Parathyroid adenoma (tissue), 2 donors: ENCODE measurements at regions not wholly inside any gene's neighbourhood (a gene's known extent, or its start where the extent isn't known, plus 50 kb on each side); places are given as distances from the start of the nearest gene placed in this dataset.

Source experiments
- H2AFZ ChIP-seq: fragments of 300-600 bp; sonication (generic); one replicate; pipeline ENCODE4 v1.7.0; 2017; ENCODE audit warnings: antibody characterized with exemption, mild to moderate bottlenecking
- H3K27ac ChIP-seq: fragments of 300-600 bp; sonication (generic); one replicate; pipeline ENCODE4 v1.7.0; 2017
- H3K27me3 ChIP-seq: fragments of 300-600 bp; sonication (generic); one replicate; pipeline ENCODE4 v1.7.0; 2017; ENCODE audit warnings: low read length; ENCODE audit not compliant: control insufficient read depth, insufficient read depth
- H3K36me3 ChIP-seq: fragments of 300-600 bp; sonication (generic); one replicate; pipeline ENCODE4 v1.7.0; 2017; ENCODE audit warnings: low read length; ENCODE audit not compliant: control insufficient read depth, insufficient read depth
- H3K4me1 ChIP-seq: fragments of 300-600 bp; sonication (generic); one replicate; pipeline ENCODE4 v1.7.0; 2017; ENCODE audit warnings: control low read depth
- H3K4me2 ChIP-seq: fragments of 300-600 bp; sonication (generic); one replicate; pipeline ENCODE4 v1.7.0; 2017; ENCODE audit warnings: low read length
- H3K4me3 ChIP-seq: fragments of 300-600 bp; sonication (generic); one replicate; pipeline ENCODE4 v1.7.0; 2017; ENCODE audit warnings: low read depth, low read length
- H3K79me2 ChIP-seq: fragments of 300-600 bp; sonication (generic); one replicate; pipeline ENCODE4 v1.7.0; 2017; ENCODE audit warnings: control low read depth
- H3K9ac ChIP-seq: fragments of 300-600 bp; sonication (generic); one replicate; pipeline ENCODE4 v1.7.0; 2017; ENCODE audit warnings: mild to moderate bottlenecking
- H3K9me3 ChIP-seq: fragments of 300-600 bp; sonication (generic); one replicate; pipeline ENCODE4 v1.7.0; 2017; ENCODE audit warnings: low read length; ENCODE audit not compliant: control insufficient read depth
- TF ChIP-seq, protein P1 (sequence below): fragments of 300-600 bp; sonication (generic); IDR thresholded peaks from one replicate; pipeline ENCODE4 v1.7.0; 2017; ENCODE audit warnings: antibody characterized with exemption, mild to moderate bottlenecking
- donor health status: primary hyperparathyroidism.

- peak overlapping the region; percentile 89 for H3K4me2 ChIP-seq
- no peaks in the 10 kb centered on the region for H3K9me3 ChIP-seq
- H3K27ac ChIP-seq = no peak overlapping the region
- H3K79me2 ChIP-seq = no peaks in the 10 kb centered on the region
- TF ChIP-seq, protein P1, sequence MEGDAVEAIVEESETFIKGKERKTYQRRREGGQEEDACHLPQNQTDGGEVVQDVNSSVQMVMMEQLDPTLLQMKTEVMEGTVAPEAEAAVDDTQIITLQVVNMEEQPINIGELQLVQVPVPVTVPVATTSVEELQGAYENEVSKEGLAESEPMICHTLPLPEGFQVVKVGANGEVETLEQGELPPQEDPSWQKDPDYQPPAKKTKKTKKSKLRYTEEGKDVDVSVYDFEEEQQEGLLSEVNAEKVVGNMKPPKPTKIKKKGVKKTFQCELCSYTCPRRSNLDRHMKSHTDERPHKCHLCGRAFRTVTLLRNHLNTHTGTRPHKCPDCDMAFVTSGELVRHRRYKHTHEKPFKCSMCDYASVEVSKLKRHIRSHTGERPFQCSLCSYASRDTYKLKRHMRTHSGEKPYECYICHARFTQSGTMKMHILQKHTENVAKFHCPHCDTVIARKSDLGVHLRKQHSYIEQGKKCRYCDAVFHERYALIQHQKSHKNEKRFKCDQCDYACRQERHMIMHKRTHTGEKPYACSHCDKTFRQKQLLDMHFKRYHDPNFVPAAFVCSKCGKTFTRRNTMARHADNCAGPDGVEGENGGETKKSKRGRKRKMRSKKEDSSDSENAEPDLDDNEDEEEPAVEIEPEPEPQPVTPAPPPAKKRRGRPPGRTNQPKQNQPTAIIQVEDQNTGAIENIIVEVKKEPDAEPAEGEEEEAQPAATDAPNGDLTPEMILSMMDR = no peak
- no peaks in the 10 kb centered on the region for H3K27me3 ChIP-seq
- peak overlapping the region; percentile 69 for H2AFZ ChIP-seq
- no peak overlapping the region for H3K9ac ChIP-seq
- peak overlapping the region; percentile 68 for H3K4me3 ChIP-seq
- peaks cover 7% of the 10 kb centered on the region for H3K4me1 ChIP-seq
- H3K36me3 ChIP-seq = no peaks in the 10 kb centered on the region
Measured at GRCh38 chr9:129437626-129438323, 183.1 kb downstream of the C9orf50 start.

- Histone ChIP-seq H3K36me3 (no peaks in the 10 kb centered on the region), H3K9me3 (no peaks in the 10 kb centered on the region), H3K4me2 (peak overlapping the region; percentile 89), H3K4me1 (peaks cover 11% of the 10 kb centered on the region), H3K27ac (no peak overlapping the region), H3K79me2 (no peaks in the 10 kb centered on the region), H3K27me3 (no peaks in the 10 kb centered on the region), H2AFZ (peak overlapping the region; percentile 69), H3K4me3 (peak overlapping the region; percentile 68), H3K9ac (no peak overlapping the region)
- TF ChIP-seq, protein P1 = no peak
Measured at GRCh38 chr9:129436751-129437625, 183.9 kb downstream of the C9orf50 start.

GRCh38 chr9:129435988-129436717 lies 184.7 kb downstream of the C9orf50 start:
- Histone ChIP-seq H3K27ac (no peak overlapping the region), H3K4me2 (peak overlapping the region; percentile 89), H3K9me3 (no peaks in the 10 kb centered on the region), H3K36me3 (no peaks in the 10 kb centered on the region), H3K27me3 (no peaks in the 10 kb centered on the region), H3K4me3 (no peak overlapping the region), H2AFZ (no peak overlapping the region), H3K4me1 (peaks cover 11% of the 10 kb centered on the region), H3K79me2 (no peaks in the 10 kb centered on the region), H3K9ac (no peak overlapping the region)
- TF ChIP-seq, protein P1 = no peak

DNA sequence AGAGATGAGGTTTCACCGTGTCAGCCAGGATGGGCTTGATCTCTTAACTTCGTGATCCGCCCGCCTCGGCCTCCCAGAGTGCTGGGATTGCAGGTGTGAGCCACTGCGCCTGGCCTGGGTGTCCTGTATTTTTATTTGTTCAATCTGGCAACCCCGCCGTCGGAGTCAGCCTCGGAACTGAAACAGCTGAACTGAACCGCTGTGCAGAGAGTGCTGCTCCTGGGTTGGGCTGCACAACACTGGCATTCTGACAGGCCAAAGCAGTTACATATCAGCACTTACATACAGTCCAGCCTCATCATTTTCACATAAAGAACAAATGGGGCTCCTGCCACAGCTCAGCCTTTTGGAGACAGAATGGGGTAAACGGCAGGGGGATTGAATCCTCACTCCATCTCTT lies 185.6 kb downstream of the C9orf50 start:
- H3K4me2 ChIP-seq = no peak overlapping the region
- TF ChIP-seq, protein P1 = no peak
- H3K9me3 ChIP-seq = no peaks in the 10 kb centered on the region
- H3K4me3 ChIP-seq = no peak overlapping the region
- H3K9ac ChIP-seq = no peak overlapping the region
- no peak overlapping the region for H3K27ac ChIP-seq
- H3K79me2 ChIP-seq = no peaks in the 10 kb centered on the region
- no peaks in the 10 kb centered on the region for H3K27me3 ChIP-seq
- no peak overlapping the region for H2AFZ ChIP-seq
- H3K36me3 ChIP-seq = no peaks in the 10 kb centered on the region
- H3K4me1 ChIP-seq = peaks cover 11% of the 10 kb centered on the region
